HG03175 (cell line): ENCODE measurements at regions not wholly inside any gene's neighbourhood (a gene's known extent, or its start where the extent isn't known, plus 50 kb on each side); places are given as distances from the start of the nearest gene placed in this dataset.
"Not testable (repeated sequence)": the region's sequence is repeated elsewhere in the genome, so short reads cannot be mapped to it uniquely, and the experiment has no call there.

Source experiments
- ATAC-seq: cut with Tn5 transposase; IDR thresholded peaks from one replicate; pipeline ENCODE4 v1.9.1; 2021; ENCODE audit warnings: mild to moderate bottlenecking, moderate library complexity; ENCODE audit not compliant: unreplicated experiment

- ATAC-seq = no peak
Observed at GRCh38 chr1:204777591-204777990, 92.1 kb upstream of the LRRN2 start.

GRCh38 chr1:204780630-204781029 lies 90.0 kb upstream of the NFASC start:
- ATAC-seq = no peak

- ATAC-seq = no peak
Observed at GRCh38 chr1:204782118-204782700, 88.5 kb upstream of the NFASC start.

DNA sequence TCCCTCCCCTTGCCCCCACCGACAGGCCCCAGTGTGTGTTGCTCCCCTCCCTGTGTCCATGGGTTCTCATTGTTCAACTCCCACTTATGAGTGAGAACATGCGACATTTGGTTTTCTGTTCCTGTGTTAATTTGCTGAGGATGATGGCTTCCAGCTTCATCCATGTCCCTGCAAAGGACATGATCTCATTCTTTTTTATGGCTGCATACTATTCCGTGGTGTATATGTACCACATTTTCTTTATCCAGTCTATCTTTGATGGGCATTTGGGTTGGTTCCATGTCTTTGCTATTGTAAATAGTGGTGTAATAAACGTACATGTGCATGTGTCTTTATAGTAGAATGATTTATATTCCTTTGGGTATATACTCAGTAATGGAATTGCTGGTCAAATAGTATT lies 85.6 kb upstream of the NFASC start:
- not testable (repeated sequence) for ATAC-seq

DNA sequence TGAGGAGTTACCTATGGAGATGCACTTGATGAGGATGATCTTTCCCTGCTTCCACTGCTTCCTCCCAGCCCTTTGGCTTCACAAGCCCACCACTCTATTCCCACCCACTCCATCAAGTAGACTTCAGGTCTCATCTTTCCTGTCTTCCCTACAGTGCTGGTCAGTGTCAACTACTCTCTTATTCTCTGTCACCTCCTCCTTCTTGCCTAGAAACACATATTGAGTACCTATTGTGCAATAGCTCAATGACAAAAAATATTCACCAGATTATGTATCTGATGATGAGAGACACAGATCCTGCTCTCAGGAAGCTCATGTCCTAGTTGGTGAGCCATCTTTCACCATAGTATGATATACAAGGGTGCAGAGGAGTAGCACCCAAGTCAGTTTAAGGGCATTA lies 82.2 kb upstream of the NFASC start:
- ATAC-seq = no peak

DNA sequence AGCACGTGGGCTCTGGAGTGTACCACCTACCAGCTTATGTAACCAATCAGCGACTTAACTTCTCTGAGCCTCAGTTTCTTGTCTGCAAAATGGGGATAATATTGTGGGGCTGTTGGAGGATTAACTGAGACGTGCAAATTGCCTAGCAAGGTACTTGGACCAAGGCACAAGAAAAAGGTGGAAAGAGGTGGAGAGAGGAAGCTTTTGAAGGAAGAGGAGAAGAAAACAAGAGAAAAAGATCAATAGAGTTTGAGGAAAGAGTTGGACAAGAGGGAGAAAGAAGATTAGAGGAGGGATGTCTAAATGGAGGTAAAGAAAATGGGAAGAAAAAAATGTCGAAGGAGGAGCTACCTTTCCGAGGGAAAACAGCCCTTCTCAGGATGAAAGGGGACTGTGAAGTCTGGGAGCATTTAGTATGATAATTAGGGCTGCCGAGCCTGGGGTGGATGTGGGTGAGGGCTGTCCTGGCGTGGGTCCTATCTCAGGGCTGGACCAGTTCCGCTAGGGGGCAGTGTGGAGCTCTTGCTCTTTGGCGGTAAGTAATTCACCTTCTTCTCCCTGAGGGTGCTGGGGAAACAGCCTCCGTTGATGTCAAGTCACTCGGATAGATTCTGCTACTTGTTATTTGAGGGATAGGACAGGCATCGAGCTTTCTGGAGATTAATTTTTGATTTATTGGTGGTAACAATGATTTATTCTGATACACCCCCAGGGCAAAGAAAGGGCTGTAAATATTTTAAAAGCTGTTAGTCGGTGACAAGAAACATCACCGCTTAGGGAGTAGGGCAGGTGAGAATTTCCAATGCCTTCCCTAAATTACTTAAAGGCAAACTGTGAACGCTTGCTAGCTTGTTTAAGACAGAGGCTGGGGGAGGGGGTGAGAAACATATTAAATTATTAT lies 79.0 kb upstream of the NFASC start:
- ATAC-seq = no peak

GRCh38 chr1:204792354-204792692 lies 78.3 kb upstream of the NFASC start:
- ATAC-seq = no peak

GRCh38 chr1:204793259-204793914 lies 77.3 kb upstream of the NFASC start:
- ATAC-seq = no peak

DNA sequence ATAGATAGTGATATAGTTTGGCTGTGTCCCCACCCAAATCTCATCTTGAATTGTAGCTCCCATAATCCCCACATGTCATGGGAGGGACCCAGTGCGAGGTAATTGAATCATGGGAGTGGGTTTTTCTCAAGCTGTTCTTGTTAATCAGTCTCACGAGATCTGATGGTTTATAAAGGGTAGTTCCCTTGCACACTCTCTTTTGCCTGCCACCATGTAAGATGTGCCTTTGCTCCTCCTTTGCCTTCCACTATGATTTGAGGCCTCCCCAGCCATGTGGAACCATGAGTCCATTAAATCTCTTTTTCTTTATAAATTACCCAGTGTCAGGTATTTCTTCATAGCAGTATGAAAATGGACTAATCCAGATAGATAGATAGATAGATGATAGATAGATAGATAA lies 73.8 kb upstream of the NFASC start:
- not testable (repeated sequence) for ATAC-seq

DNA sequence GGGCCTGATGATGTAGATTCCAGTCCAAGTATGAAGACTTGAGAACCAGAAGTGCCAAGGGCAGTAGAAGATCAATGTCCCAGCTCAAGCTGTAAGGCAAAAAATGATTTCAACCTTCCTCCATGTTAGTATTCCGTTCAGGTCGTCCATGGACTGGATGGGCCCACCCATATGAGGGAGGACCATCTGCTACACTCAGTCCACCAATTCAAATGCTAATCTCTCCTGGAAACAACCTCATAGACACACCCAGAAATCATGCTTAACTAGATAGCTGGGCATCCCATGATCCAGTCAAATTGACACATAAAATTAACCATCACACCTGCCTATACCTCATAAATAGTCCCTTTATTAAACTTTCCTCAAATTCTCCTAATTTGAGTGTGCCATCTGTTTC lies 73.3 kb upstream of the NFASC start:
- no peak for ATAC-seq

- ATAC-seq = no peak
Observed at GRCh38 chr1:204799630-204800029, 71.0 kb upstream of the NFASC start.

DNA sequence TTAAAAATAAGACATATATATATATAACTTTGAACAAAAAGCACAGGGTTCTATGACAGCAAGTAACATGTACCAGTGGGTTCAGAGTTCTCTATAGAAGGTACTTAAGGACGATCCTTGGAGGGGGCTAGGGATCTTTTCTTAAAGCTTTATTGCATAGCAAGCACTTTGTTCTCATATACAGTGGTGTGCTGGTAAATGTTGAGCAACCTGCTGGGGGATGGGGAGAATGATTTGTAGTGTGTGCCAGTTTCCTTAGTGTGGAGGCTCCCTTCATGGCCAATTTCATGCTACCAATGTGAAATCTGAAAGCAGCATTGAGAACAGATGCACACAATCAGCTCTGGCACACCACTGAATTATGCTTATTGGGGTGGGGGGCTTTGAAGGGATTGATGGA lies 69.5 kb upstream of the NFASC start:
- ATAC-seq = no peak

DNA sequence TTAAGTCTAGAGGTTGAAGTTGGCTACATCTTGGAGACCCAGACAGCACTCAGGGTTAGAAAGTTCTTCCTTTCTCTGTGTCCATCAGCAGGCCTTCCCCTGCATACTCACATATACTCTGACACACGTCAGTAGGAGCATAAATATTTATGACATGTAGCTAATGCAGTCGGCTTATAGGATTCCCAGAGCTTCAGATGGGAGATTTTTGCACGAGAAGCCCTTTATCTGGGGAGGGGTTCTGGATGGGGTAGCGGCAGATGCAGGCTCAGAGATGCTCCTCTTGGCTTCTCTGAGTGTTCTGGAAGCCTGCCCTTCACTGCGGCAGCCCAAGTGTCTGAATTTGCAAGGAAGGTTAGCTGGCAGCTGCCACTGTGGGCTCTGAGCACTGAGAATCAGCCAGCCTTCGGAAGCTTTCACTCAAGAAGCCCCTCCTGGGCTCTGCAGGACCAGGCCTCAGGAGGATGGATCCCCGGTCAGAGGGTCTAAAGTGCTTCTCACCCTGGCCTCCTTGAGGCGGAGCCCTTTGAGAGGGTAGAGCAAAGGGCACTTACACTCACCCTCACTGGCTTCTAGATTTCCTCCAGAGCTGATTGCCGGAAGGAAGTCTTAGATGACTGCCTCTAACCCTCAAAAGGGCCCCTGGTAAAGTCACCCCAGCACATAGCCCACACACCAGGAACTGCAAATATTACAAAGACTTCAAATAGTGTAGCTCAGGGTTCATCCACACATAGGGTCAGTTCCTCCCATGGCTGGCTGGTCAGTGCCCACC lies 68.1 kb upstream of the NFASC start:
- no peak for ATAC-seq

DNA sequence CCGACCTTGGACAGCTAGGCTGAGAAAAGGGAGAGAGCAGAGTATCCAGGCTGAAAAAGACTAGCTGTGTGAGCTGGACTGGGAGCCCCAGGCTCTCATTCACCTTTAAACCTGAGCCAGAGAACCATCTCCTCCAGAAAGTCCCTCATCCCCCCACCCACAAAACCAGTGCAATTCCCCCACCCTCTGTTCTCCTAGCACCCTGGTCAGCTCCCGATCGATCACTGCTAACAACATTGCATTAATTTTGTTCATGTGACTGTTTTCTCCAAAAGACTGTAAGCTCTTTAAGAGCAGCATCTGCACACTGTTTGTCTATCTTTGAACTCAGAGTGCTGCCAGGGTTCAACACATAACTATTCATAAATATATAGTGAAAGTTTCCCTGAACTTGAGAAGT lies 67.1 kb upstream of the NFASC start:
- no peak for ATAC-seq

- ATAC-seq = peak; percentile 90
Observed at GRCh38 chr1:204806943-204807687, 63.5 kb upstream of the NFASC start.

GRCh38 chr1:204809488-204809887 lies 61.2 kb upstream of the NFASC start:
- ATAC-seq = no peak

DNA sequence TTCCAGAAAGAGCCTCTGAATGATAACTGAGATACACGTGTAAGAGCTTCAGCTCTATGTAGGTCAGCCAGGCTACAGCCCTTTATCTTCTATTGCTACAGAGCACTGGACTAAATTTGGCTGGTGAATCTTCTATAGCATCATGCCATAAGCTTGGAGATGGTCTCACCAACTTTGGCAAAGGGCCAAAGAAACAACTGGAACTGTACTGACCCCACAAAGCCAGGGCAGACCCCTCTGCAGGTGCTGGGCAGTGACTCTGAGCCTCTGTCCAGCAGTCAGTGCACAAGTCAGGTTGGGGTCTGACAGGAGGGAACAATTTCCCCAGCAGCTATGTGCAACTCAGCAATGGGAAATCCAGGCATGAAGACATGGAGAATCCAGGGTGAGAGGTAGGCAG lies 57.8 kb upstream of the NFASC start:
- ATAC-seq = no peak

DNA sequence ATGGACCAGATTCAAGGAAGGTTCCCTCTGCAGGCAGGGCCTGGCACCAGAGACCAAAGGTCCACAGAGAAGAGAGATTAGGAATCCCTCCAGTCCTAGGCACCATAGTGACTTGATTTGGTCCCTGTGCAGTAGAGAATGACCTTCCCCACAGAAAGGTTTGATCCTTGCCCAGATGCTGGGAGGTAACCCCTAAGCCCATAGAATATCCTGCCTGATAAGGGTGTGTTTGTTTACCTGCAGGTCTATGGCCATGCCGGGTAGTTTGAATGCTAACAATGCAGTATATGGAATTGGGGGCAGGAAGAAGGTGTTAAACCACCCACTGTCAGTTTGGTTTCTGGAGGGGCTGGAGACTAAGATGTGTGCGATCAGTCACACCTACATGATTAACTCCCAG lies 57.1 kb upstream of the NFASC start:
- ATAC-seq = no peak

DNA sequence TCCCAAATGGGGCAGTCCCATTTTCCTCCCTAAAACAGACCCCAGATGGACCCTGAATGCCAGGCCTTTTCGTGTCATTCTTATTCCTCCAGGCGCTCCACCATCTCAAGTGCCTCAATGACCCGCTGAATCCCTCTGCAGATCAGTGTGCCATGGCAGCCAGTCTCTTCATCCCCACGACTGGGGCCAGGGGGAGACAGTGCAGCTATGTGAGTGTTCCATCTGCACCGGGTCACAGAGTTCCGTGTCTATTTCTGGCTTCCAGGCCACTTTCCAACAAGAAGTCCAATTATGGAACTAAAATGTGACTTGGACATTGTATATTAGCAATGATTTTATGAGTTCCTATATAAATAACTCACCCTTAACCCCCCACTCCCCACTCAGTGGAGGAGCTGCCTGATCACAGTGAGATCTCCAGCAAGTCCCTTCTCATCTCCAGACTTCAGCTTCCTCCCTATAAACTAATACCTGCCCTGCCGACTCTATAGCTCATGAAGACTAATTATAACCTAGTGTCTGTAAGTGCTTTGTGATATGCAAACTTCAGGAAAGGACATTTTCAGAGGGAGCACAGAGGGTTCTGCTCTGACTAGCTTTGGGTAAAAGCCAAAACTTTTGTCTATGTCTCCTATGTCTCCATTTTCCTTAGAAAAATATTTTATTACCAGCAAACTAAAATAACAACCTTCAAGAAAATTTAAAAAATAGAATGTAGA lies 56.3 kb upstream of the NFASC start:
- ATAC-seq = no peak

DNA sequence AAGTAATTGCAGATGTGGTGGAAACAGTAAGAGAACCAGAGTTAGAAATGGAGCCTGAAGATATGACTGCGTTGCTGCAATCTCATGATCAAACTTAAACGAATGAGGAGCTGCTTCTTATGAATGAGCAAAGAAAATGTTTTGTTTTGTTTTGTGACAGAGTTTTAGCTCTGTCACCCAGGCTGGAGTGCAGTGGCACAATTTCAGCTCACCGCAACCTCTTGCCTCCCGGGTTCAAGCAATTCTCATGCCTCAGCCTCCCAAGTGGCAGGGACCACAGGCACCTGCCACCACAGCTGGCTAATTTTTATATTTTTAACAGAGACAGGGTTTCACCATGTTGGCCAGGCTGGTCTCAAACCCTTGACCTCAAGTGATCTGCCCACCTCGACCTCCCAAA lies 53.3 kb upstream of the NFASC start:
- ATAC-seq = no peak
